Erythroblast (primary cell): ENCODE measurements at regions not wholly inside any gene's neighbourhood (a gene's known extent, or its start where the extent isn't known, plus 50 kb on each side); places are given as distances from the start of the nearest gene placed in this dataset.

ENCODE experiments used
- GATA1 ChIP-seq: IDR thresholded peaks from 2 replicates; pipeline ENCODE4 v1.6.1; 2011; ENCODE audit warnings: low read depth, mild to moderate bottlenecking, control low read depth, low read length, moderate library complexity
- POLR2A ChIP-seq: IDR thresholded peaks from 2 replicates; pipeline ENCODE4 v1.6.1; 2011; ENCODE audit warnings: mild to moderate bottlenecking, low read length

DNA sequence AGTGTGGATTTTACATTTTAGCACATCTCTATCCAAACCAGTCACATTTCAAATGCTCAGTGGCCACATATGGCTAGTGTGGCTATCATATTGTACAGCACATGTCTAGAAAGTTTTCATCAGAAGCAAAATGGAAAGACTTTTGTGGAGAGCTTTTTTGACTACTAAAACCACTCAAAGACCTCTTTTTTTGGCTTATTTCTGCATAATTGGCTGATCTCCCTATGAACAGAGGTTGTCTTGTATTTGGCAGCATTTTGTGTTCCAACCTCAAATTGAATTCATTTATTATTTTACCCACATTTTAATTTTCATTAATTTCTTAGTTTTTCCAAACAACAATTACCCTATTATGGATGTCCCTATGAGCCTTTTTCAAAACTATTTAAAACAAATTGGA, 395.7 kb downstream of the TLE1 start:
- TF ChIP-seq POLR2A (no peak), GATA1 (no peak)
